ENCODE measurements at regions not wholly inside any gene's neighbourhood (a gene's known extent, or its start where the extent isn't known, plus 50 kb on each side); places are given as distances from the start of the nearest gene placed in this dataset.
A peak's percentile ranks its signal among the peaks of the same experiment; 100 is the strongest.

DNA sequence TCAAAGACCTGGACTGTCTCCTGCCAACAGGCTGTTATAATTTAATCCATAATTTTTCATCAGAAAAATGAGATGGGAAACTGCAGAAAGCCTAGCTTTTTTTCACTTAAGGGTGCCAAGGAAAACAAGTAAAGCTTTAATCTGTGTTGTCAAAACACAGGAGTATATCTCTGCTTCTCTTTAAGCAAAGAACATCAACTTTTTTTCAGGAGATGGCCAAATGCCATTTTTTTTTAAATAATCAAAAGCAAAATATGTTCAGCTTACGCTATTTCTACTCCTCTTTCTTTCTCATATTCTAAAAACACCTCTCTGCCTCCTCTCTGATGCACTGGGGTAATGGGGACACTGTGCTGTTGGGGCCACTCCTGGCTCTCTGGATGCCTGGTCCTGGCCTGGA, 73.1 kb upstream of the NXPH2 start:
- no peaks in the 10 kb centered on the region for H3K4me1 ChIP-seq
- no peak for DNase-seq
- WGBS, 5 donors = 55 to 69% (median 67%) methylated on average over 1 of the region's 1 CpG
- H3K27ac ChIP-seq = no peak overlapping the region
- intact Hi-C loops (cut with DNase I; ENCODE audit: low total_unique reads) = no loop called here
- H3K27me3 ChIP-seq = no peaks in the 10 kb centered on the region
- H3K9me3 ChIP-seq = no peaks in the 10 kb centered on the region
- no peaks in the 10 kb centered on the region for H3K36me3 ChIP-seq
- H3K4me3 ChIP-seq = no peak overlapping the region
- TF ChIP-seq POLR2A (IDR thresholded peaks at IDR 0.05) (no peak), CTCF (IDR thresholded peaks at IDR 0.05) (no peak), POLR2AphosphoS5 (IDR thresholded peaks at IDR 0.05) (no peak), EP300 (IDR thresholded peaks at IDR 0.05) (no peak)

DNA sequence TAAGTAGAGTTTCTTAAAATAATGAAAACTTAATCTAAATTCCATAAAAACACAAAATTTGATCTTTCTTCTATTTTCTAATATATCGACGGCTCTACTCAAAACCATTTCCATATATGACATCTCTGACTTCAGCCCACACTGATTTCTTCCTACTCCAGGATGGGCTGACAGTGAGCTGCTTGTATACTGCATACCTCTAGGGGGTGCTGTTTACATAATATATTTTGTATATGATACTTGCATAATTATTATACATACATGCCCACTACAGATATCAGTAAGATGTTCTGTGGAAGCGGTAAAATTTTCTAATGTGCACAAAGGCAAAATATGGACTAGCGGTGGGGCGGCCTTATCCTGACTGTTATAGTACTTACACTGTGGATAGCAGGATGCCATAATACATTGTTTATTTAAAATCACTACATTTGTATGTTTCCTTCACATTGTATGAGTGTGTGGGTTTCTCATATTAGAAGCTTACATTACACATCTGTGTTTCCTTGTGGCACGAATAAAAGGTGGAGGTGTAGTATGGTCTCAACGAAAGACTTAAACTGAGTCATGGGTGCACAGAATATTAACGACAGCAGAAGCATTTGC, 66.1 kb upstream of the NXPH2 start:
- no peak for TF ChIP-seq EP300 (IDR thresholded peaks at IDR 0.05)
- peak in 3 of 7 experiments; percentile 22 to 40 (median 36) for TF ChIP-seq CTCF (IDR thresholded peaks at IDR 0.05)
- H3K4me1 ChIP-seq = no peaks in the 10 kb centered on the region
- no peaks in the 10 kb centered on the region for H3K9me3 ChIP-seq
- WGBS, 5 donors = 62 to 69% (median 65%) methylated on average over 8 of the region's 8 CpGs
- H3K27ac ChIP-seq = no peak overlapping the region
- no peaks in the 10 kb centered on the region for H3K36me3 ChIP-seq
- H3K27me3 ChIP-seq = no peaks in the 10 kb centered on the region
- no peak overlapping the region for H3K4me3 ChIP-seq
- intact Hi-C loops (cut with DNase I; ENCODE audit: low total_unique reads) = no loop called here
- peak in 1 of 2 donors; percentile 30 for DNase-seq

DNA sequence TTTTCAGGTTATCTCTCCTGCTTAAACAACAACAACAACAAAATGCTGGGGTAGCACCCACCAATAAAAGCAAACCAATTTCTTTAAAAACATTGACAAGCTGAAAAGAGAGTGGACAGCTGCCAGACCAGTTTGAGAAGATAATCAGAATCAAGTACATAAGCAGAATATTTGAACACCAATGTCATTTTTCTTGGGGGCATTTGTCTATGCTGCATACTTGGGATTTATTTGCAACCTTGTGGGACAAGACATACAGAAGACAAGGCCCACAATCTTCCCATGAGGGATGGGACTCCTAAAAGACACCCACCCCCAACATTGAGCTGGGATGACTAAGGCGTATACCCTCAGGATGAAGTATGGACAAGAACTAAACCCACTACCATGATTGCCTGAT, 62.2 kb upstream of the NXPH2 start:
- WGBS, 5 donors = 93 to 100% (median 95%) methylated on average over 1 of the region's 1 CpG
- Histone ChIP-seq H3K36me3 (no peaks in the 10 kb centered on the region), H3K27me3 (no peaks in the 10 kb centered on the region), H3K27ac (no peak overlapping the region), H3K4me3 (no peak overlapping the region), H3K4me1 (no peaks in the 10 kb centered on the region), H3K9me3 (no peaks in the 10 kb centered on the region)
- no peak for DNase-seq
- TF ChIP-seq POLR2AphosphoS5 (IDR thresholded peaks at IDR 0.05) (no peak), EP300 (IDR thresholded peaks at IDR 0.05) (no peak), POLR2A (IDR thresholded peaks at IDR 0.05) (no peak), CTCF (IDR thresholded peaks at IDR 0.05) (no peak)
- intact Hi-C loops (cut with DNase I; ENCODE audit: low total_unique reads) = no loop called here

- H3K36me3 ChIP-seq = no peaks in the 10 kb centered on the region
- intact Hi-C loops (cut with DNase I; ENCODE audit: low total_unique reads) = no loop called here
- 87 to 92% (median 89%) methylated on average over 3 of the region's 3 CpGs for WGBS, 5 donors
- TF ChIP-seq POLR2AphosphoS5 (IDR thresholded peaks at IDR 0.05) (no peak), CTCF (IDR thresholded peaks at IDR 0.05) (no peak), EP300 (IDR thresholded peaks at IDR 0.05) (no peak), POLR2A (IDR thresholded peaks at IDR 0.05) (no peak)
- no peaks in the 10 kb centered on the region for H3K4me1 ChIP-seq
- no peak overlapping the region for H3K4me3 ChIP-seq
- no peak overlapping the region for H3K27ac ChIP-seq
- no peak for DNase-seq
- no peaks in the 10 kb centered on the region for H3K27me3 ChIP-seq
- H3K9me3 ChIP-seq = no peaks in the 10 kb centered on the region
Observed at GRCh38 chr2:138841459-138841858, 61.3 kb upstream of the NXPH2 start.
